HepG2 (cell line): ENCODE measurements at regions not wholly inside any gene's neighbourhood (a gene's known extent, or its start where the extent isn't known, plus 50 kb on each side); places are given as distances from the start of the nearest gene placed in this dataset.

ENCODE experiments used
- ATAC-seq: fragments of 200-7000 bp; cut with Tn5 transposase; 3 replicates; pipeline ENCODE4 v1.9.1; 2020; ENCODE audit warnings: mild to moderate bottlenecking, moderate library complexity
- BruUV-seq: library from RNA; stranded (reverse); fragments of 400-500 nt; replicated peaks from 2 replicates; lab custom pipeline; 2021; lab: Mats Ljungman, UMichigan
- CTCF ChIA-PET: fragments of 300-600 bp; formaldehyde crosslinking; extraction: SDS; loops from one replicate; lab custom pipeline; 2021; ENCODE audit warnings: low total read pairs, inconsistent platforms, low intra/inter-chr PET ratio; lab: Yijun Ruan, JAX
- POLR2A ChIA-PET: fragments of 350-600 bp; sonication (Branson Sonifier 250); formaldehyde crosslinking; loops from one replicate; lab custom pipeline; 2020; ENCODE audit warnings: antibody characterized with exemption, inconsistent platforms; lab: Yijun Ruan, JAX
- DNase-seq: peaks from one replicate; pipeline ENCODE4 v3.0.0-alpha.2; 2015; ENCODE audit warnings: low spot score
- FAIRE-seq: peaks from 3 replicates; lab custom pipeline; 2011; peaks lifted over from hg19 to GRCh38; lab: Jason Lieb, UNC
- H2AFZ ChIP-seq: one replicate; pipeline ENCODE4 v1.6.1; 2011; ENCODE audit warnings: low read length, inconsistent platforms
- H3K27ac ChIP-seq: fragments of 300-600 bp; 3 replicates; pipeline ENCODE4 v1.8.0; 2011; ENCODE audit warnings: mixed run types, mild to moderate bottlenecking, mixed read lengths, low read length, inconsistent platforms; ENCODE audit not compliant: insufficient read depth; ENCODE audit errors: extremely low read length
- H3K27me3 ChIP-seq, 2 experiments: fragments of 200-600 bp in 1 of 2; 2 replicates in 1 of 2; 3 replicates in 1 of 2; pipeline versions ENCODE4 v1.6.0 to v1.8.0; 2011; ENCODE audit warnings: low read length in 2 of 2, mild to moderate bottlenecking in 2 of 2, moderate library complexity in 2 of 2, inconsistent platforms in 1 of 2; ENCODE audit not compliant: insufficient read depth in 2 of 2, control insufficient read depth in 1 of 2
- H3K36me3 ChIP-seq, 2 experiments: fragments of 200-600 bp in 1 of 2; replicated peaks in 1 of 2; 2 replicates in 1 of 2; 3 replicates in 1 of 2; pipeline versions ENCODE4 v1.5.1 to v1.8.0; 2011; ENCODE audit warnings: low read length in 2 of 2, inconsistent platforms in 1 of 2; ENCODE audit not compliant: insufficient read depth in 2 of 2, control insufficient read depth in 1 of 2
- H3K4me1 ChIP-seq: 2 replicates; pipeline ENCODE4 v1.5.1; 2012; ENCODE audit warnings: low read length, inconsistent platforms; ENCODE audit not compliant: insufficient read depth
- H3K4me2 ChIP-seq: 2 replicates; pipeline ENCODE4 v1.6.0; 2011; ENCODE audit warnings: low read depth, low read length, inconsistent platforms
- H3K4me3 ChIP-seq, 3 experiments: fragments of 200-600 bp in 1 of 3; sonication (generic), shearing (Covaris generic) in 1 of 3; replicated peaks in 1 of 3; 2 replicates each; pipeline ENCODE4 v1.5.1; 2011 to 2016; ENCODE audit warnings: low read length in 3 of 3, inconsistent platforms in 2 of 3, low read depth in 2 of 3, mild to moderate bottlenecking in 2 of 3, control low read depth in 1 of 3, mixed read lengths in 1 of 3; ENCODE audit not compliant: insufficient read depth in 1 of 3
- H3K79me2 ChIP-seq: one replicate; pipeline ENCODE4 v1.6.1; 2011; ENCODE audit warnings: low read length, inconsistent platforms; ENCODE audit not compliant: insufficient read depth
- H3K9ac ChIP-seq: 2 replicates; pipeline ENCODE4 v1.6.0; 2011; ENCODE audit warnings: mild to moderate bottlenecking, low read depth, low read length, inconsistent platforms; ENCODE audit not compliant: insufficient read depth
- H3K9me3 ChIP-seq: 2 replicates; pipeline ENCODE4 v1.5.1; 2012; ENCODE audit warnings: mild to moderate bottlenecking, low read length
- H4K20me1 ChIP-seq: 2 replicates; pipeline ENCODE4 v1.6.0; 2011; ENCODE audit warnings: inconsistent platforms, mild to moderate bottlenecking, low read length, moderate library complexity; ENCODE audit not compliant: insufficient read depth
- AGO2 ChIP-seq: fragments of 200-400 bp; formaldehyde crosslinking; optimal IDR thresholded peaks from 2 replicates; pipeline ENCODE3; 2017; ENCODE audit warnings: mild to moderate bottlenecking, low read depth, low read length, moderate library complexity
- DNMT3B ChIP-seq: conservative IDR thresholded peaks from 2 replicates; pipeline ENCODE4 v1.6.1; 2016; ENCODE audit warnings: missing biosample characterization, control low read depth
- KDM6A ChIP-seq: IDR thresholded peaks from 2 replicates; pipeline ENCODE4 v1.6.1; 2016; ENCODE audit warnings: low read depth
- MXI1 ChIP-seq: IDR thresholded peaks from 3 replicates; pipeline ENCODE4 v1.6.1; 2012; ENCODE audit warnings: low read depth, low read length, inconsistent platforms, borderline replicate concordance
- NFKB2 ChIP-seq: sonication (generic); formaldehyde crosslinking; IDR thresholded peaks from 2 replicates; pipeline ENCODE4 v1.4.0; 2020; ENCODE audit warnings: missing genetic modification reagents, borderline replicate concordance
- NR2C2 ChIP-seq: sonication (generic); formaldehyde crosslinking; IDR thresholded peaks from 2 replicates; pipeline ENCODE4 v1.4.0; 2020; ENCODE audit warnings: missing genetic modification reagents, mild to moderate bottlenecking, moderate library complexity, borderline replicate concordance
- SP1 ChIP-seq, 2 experiments: fragments of 450-650 bp in 1 of 2; sonication (generic) in 1 of 2; formaldehyde crosslinking in 1 of 2; IDR thresholded peaks; 2 replicates each; pipeline versions ENCODE4 v1.4.0 to v1.6.1; 2016 to 2020; ENCODE audit warnings: missing genetic modification reagents in 1 of 2
- ZNF567 ChIP-seq: sonication (generic); formaldehyde crosslinking; IDR thresholded peaks from 2 replicates; pipeline ENCODE4 v1.8.1; 2023; ENCODE audit warnings: mild to moderate bottlenecking, missing genetic modification reagents, borderline replicate concordance
- ZNF619 ChIP-seq: sonication (generic); formaldehyde crosslinking; IDR thresholded peaks from 2 replicates; pipeline ENCODE4 v1.4.0; 2020; ENCODE audit warnings: mild to moderate bottlenecking, missing genetic modification reagents
- WGBS: methylation state at CpG from one replicate; pipeline ENCODE4 v1.1.6; 2017; ENCODE audit warnings: low lambda C conversion rate; 5-methylcytosine and 5-hydroxymethylcytosine counted together
- in situ Hi-C: cut with HindIII; loops from 2 replicates; pipeline ENCODE4 v1.10.0; 2017; ENCODE audit warnings: low pct_unique_long_range_greater_than_20kb; ENCODE audit not compliant: extremely low pct_ligation_motif_present
- intact Hi-C: fragments of 100-400 bp; cut with micrococcal nuclease; formaldehyde crosslinking; loops from one replicate; pipeline ENCODE4 v1.10.0; 2022; ENCODE audit not compliant: unreplicated experiment
- TF ChIP-seq, protein P1 (sequence below): sonication (generic); formaldehyde crosslinking; IDR thresholded peaks from 2 replicates; pipeline ENCODE4 v1.5.1; 2020; ENCODE audit warnings: mild to moderate bottlenecking, moderate library complexity, missing genetic modification reagents

GRCh38 chrX:39616098-39616729 lies 481.5 kb downstream of the BCOR start:
- no peak for DNase-seq
- Histone ChIP-seq H4K20me1 (no peaks in the 10 kb centered on the region), H3K79me2 (no peaks in the 10 kb centered on the region), H3K27me3 (peaks cover 2 to 7% of the 10 kb centered on the region in 2 experiments; a peak in 2 of 5 replicates), H2AFZ (no peak overlapping the region), H3K36me3 (no peaks in the 10 kb centered on the region), H3K27ac (no peak overlapping the region), H3K9ac (no peak overlapping the region), H3K4me2 (no peak overlapping the region), H3K9me3 (no peaks in the 10 kb centered on the region), H3K4me3 (no peak overlapping the region), H3K4me1 (0 out of 2 replicates have a peak, but pooled peaks cover 7% of the 10 kb centered on the region)
- BruUV-seq = no TSS peak
- in situ Hi-C loops = no loop called here
- 0% methylated on average over 5 of the region's 5 CpGs for WGBS
- no peak for FAIRE-seq
- intact Hi-C loops = no loop called here
- ATAC-seq = no peak
- TF ChIP-seq NR2C2 (CRISPR knock-in tag) = no peak
- TF ChIP-seq SP1 (IDR thresholded peaks at IDR 0.05) = no peak
- TF ChIP-seq SP1 (CRISPR knock-in tag; IDR thresholded peaks at IDR 0.05) = no peak
- no peak for TF ChIP-seq AGO2
- no peak for TF ChIP-seq KDM6A (CRISPR knock-in tag)
- no peak for TF ChIP-seq MXI1
- no peak for TF ChIP-seq ZNF619 (CRISPR knock-in tag)
- TF ChIP-seq, protein P1, sequence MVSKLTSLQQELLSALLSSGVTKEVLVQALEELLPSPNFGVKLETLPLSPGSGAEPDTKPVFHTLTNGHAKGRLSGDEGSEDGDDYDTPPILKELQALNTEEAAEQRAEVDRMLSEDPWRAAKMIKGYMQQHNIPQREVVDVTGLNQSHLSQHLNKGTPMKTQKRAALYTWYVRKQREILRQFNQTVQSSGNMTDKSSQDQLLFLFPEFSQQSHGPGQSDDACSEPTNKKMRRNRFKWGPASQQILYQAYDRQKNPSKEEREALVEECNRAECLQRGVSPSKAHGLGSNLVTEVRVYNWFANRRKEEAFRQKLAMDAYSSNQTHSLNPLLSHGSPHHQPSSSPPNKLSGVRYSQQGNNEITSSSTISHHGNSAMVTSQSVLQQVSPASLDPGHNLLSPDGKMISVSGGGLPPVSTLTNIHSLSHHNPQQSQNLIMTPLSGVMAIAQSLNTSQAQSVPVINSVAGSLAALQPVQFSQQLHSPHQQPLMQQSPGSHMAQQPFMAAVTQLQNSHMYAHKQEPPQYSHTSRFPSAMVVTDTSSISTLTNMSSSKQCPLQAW = no peak
- TF ChIP-seq NFKB2 = no peak
- TF ChIP-seq ZNF567 (CRISPR knock-in tag) = no peak
- no peak for TF ChIP-seq DNMT3B
- ChIA-PET CTCF (no interaction called here), POLR2A (no interaction called here)
